ENCODE measurements at regions not wholly inside any gene's neighbourhood (a gene's known extent, or its start where the extent isn't known, plus 50 kb on each side); places are given as distances from the start of the nearest gene placed in this dataset.

DNA sequence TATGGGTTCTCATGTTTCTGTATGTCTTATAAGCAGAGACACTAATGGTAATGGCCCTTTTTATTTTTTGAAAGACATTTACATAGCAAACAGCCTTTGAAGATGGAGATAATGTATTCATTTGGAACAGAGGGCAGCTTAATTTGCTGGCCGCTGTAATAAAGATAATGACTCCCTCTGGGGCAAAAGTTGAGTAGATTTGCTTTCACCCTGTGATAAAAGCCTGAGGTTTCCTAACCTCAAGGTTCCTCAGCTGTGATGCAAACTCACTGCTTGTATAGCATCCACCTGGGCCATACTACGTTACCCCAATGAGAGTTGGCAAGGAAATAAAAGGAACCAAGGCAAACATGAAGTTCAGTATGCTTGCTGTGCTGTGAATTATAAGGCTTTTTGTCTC, 54.8 kb downstream of the TEX51 start (continued):
- TF ChIP-seq, protein P1, sequence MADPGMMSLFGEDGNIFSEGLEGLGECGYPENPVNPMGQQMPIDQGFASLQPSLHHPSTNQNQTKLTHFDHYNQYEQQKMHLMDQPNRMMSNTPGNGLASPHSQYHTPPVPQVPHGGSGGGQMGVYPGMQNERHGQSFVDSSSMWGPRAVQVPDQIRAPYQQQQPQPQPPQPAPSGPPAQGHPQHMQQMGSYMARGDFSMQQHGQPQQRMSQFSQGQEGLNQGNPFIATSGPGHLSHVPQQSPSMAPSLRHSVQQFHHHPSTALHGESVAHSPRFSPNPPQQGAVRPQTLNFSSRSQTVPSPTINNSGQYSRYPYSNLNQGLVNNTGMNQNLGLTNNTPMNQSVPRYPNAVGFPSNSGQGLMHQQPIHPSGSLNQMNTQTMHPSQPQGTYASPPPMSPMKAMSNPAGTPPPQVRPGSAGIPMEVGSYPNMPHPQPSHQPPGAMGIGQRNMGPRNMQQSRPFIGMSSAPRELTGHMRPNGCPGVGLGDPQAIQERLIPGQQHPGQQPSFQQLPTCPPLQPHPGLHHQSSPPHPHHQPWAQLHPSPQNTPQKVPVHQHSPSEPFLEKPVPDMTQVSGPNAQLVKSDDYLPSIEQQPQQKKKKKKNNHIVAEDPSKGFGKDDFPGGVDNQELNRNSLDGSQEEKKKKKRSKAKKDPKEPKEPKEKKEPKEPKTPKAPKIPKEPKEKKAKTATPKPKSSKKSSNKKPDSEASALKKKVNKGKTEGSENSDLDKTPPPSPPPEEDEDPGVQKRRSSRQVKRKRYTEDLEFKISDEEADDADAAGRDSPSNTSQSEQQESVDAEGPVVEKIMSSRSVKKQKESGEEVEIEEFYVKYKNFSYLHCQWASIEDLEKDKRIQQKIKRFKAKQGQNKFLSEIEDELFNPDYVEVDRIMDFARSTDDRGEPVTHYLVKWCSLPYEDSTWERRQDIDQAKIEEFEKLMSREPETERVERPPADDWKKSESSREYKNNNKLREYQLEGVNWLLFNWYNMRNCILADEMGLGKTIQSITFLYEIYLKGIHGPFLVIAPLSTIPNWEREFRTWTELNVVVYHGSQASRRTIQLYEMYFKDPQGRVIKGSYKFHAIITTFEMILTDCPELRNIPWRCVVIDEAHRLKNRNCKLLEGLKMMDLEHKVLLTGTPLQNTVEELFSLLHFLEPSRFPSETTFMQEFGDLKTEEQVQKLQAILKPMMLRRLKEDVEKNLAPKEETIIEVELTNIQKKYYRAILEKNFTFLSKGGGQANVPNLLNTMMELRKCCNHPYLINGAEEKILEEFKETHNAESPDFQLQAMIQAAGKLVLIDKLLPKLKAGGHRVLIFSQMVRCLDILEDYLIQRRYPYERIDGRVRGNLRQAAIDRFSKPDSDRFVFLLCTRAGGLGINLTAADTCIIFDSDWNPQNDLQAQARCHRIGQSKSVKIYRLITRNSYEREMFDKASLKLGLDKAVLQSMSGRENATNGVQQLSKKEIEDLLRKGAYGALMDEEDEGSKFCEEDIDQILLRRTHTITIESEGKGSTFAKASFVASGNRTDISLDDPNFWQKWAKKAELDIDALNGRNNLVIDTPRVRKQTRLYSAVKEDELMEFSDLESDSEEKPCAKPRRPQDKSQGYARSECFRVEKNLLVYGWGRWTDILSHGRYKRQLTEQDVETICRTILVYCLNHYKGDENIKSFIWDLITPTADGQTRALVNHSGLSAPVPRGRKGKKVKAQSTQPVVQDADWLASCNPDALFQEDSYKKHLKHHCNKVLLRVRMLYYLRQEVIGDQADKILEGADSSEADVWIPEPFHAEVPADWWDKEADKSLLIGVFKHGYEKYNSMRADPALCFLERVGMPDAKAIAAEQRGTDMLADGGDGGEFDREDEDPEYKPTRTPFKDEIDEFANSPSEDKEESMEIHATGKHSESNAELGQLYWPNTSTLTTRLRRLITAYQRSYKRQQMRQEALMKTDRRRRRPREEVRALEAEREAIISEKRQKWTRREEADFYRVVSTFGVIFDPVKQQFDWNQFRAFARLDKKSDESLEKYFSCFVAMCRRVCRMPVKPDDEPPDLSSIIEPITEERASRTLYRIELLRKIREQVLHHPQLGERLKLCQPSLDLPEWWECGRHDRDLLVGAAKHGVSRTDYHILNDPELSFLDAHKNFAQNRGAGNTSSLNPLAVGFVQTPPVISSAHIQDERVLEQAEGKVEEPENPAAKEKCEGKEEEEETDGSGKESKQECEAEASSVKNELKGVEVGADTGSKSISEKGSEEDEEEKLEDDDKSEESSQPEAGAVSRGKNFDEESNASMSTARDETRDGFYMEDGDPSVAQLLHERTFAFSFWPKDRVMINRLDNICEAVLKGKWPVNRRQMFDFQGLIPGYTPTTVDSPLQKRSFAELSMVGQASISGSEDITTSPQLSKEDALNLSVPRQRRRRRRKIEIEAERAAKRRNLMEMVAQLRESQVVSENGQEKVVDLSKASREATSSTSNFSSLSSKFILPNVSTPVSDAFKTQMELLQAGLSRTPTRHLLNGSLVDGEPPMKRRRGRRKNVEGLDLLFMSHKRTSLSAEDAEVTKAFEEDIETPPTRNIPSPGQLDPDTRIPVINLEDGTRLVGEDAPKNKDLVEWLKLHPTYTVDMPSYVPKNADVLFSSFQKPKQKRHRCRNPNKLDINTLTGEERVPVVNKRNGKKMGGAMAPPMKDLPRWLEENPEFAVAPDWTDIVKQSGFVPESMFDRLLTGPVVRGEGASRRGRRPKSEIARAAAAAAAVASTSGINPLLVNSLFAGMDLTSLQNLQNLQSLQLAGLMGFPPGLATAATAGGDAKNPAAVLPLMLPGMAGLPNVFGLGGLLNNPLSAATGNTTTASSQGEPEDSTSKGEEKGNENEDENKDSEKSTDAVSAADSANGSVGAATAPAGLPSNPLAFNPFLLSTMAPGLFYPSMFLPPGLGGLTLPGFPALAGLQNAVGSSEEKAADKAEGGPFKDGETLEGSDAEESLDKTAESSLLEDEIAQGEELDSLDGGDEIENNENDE (IDR thresholded peaks at IDR 0.05; ENCODE audit: insufficient replicate concordance, low read length): no peak
- TF ChIP-seq JUND (IDR thresholded peaks at IDR 0.05; ENCODE audit: low read length) (no peak), CEBPB (IDR thresholded peaks at IDR 0.05; ENCODE audit: low read depth, low read length) (no peak)
- TF ChIP-seq, protein P2, sequence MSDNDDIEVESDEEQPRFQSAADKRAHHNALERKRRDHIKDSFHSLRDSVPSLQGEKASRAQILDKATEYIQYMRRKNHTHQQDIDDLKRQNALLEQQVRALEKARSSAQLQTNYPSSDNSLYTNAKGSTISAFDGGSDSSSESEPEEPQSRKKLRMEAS (IDR thresholded peaks at IDR 0.05): no peak

All from H1 (cell line).